OCI-LY7 (cell line): ENCODE measurements at regions not wholly inside any gene's neighbourhood (a gene's known extent, or its start where the extent isn't known, plus 50 kb on each side); places are given as distances from the start of the nearest gene placed in this dataset.

Experiments
- EZH2phosphoT487 ChIP-seq: fragments of 200-600 bp; sonication (generic); IDR thresholded peaks from 2 replicates; pipeline ENCODE4 v1.6.1; 2018; ENCODE audit warnings: low read depth, borderline replicate concordance, mild to moderate bottlenecking, mixed run types, antibody characterized with exemption, low read length, moderate library complexity, mixed read lengths
- TF ChIP-seq, protein P1 (sequence below): fragments of 200-600 bp; sonication (generic); conservative IDR thresholded peaks from 2 replicates; pipeline ENCODE4 v1.5.1; 2014; ENCODE audit warnings: mild to moderate bottlenecking, antibody characterized with exemption, low read length, moderate library complexity, mixed read lengths

DNA sequence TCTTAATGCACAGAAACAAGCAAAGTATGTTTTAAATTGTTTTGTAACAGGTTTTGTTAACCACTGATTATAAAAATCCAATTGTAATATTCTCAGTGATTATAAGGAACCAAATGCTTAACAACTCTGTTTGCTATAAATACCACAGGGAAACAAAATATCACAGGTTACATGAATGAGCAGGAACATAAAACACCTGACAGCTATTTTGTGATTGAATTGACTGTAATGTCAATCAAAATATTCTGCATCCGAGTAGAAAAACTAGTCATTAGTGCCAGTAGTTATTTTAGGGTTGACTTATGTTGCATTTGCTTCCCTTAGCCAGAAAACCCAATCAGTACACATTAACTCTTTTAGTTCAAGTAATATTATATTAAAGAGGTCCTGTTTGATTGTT, 1707.8 kb upstream of the ACO1 start:
- TF ChIP-seq, protein P1, sequence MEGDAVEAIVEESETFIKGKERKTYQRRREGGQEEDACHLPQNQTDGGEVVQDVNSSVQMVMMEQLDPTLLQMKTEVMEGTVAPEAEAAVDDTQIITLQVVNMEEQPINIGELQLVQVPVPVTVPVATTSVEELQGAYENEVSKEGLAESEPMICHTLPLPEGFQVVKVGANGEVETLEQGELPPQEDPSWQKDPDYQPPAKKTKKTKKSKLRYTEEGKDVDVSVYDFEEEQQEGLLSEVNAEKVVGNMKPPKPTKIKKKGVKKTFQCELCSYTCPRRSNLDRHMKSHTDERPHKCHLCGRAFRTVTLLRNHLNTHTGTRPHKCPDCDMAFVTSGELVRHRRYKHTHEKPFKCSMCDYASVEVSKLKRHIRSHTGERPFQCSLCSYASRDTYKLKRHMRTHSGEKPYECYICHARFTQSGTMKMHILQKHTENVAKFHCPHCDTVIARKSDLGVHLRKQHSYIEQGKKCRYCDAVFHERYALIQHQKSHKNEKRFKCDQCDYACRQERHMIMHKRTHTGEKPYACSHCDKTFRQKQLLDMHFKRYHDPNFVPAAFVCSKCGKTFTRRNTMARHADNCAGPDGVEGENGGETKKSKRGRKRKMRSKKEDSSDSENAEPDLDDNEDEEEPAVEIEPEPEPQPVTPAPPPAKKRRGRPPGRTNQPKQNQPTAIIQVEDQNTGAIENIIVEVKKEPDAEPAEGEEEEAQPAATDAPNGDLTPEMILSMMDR, result no peak
- TF ChIP-seq EZH2phosphoT487, result no peak
